DND-41 (cell line): ENCODE measurements at regions not wholly inside any gene's neighbourhood (a gene's known extent, or its start where the extent isn't known, plus 50 kb on each side); places are given as distances from the start of the nearest gene placed in this dataset.

Experiments used
- ATAC-seq: fragments of 200-7000 bp; cut with Tn5 transposase; 3 replicates; pipeline ENCODE4 v1.9.1; 2021; ENCODE audit warnings: low read depth; ENCODE audit not compliant: insufficient read depth
- DNase-seq: peaks from one replicate; pipeline ENCODE4 v3.0.0-alpha.2; 2020
- H2AFZ ChIP-seq: 2 replicates; pipeline ENCODE4 v1.6.0; 2012; ENCODE audit warnings: low read depth, low read length
- H3K27ac ChIP-seq: 2 replicates; pipeline ENCODE4 v1.5.1; 2012; ENCODE audit warnings: low read length, inconsistent platforms
- H3K27me3 ChIP-seq: fragments of 200-600 bp; sonication (generic); 2 replicates; pipeline ENCODE4 v1.6.0; 2012; ENCODE audit warnings: low read length, mild to moderate bottlenecking, inconsistent platforms; ENCODE audit not compliant: insufficient read depth, poor library complexity
- H3K36me3 ChIP-seq: 2 replicates; pipeline ENCODE4 v1.5.1; 2012; ENCODE audit warnings: low read length, inconsistent platforms; ENCODE audit not compliant: insufficient read depth
- H3K4me1 ChIP-seq: 2 replicates; pipeline ENCODE4 v1.5.1; 2012; ENCODE audit warnings: mild to moderate bottlenecking, low read length; ENCODE audit not compliant: insufficient read depth
- H3K4me2 ChIP-seq: 2 replicates; pipeline ENCODE4 v1.6.0; 2012; ENCODE audit warnings: mild to moderate bottlenecking, moderate library complexity, low read length, inconsistent platforms; ENCODE audit not compliant: insufficient read depth
- H3K4me3 ChIP-seq, 2 experiments: fragments of 200-600 bp in 1 of 2; shearing (Covaris generic) in 1 of 2; 2 replicates each; pipeline ENCODE4 v1.5.1; 2012 to 2016; ENCODE audit warnings: inconsistent platforms in 2 of 2, low read length in 2 of 2, mild to moderate bottlenecking in 2 of 2, low read depth in 1 of 2, moderate library complexity in 1 of 2
- H3K79me2 ChIP-seq: 2 replicates; pipeline ENCODE4 v1.6.0; 2012; ENCODE audit warnings: low read length, inconsistent platforms; ENCODE audit not compliant: insufficient read depth
- H3K9ac ChIP-seq: 2 replicates; pipeline ENCODE4 v1.6.0; 2012; ENCODE audit warnings: low read depth, mild to moderate bottlenecking, inconsistent platforms, low read length, moderate library complexity
- H3K9me3 ChIP-seq: 2 replicates; pipeline ENCODE4 v1.5.1; 2012; ENCODE audit warnings: low read length, moderate library complexity, mild to moderate bottlenecking, inconsistent platforms; ENCODE audit not compliant: insufficient read depth, severe bottlenecking
- H4K20me1 ChIP-seq: 2 replicates; pipeline ENCODE4 v1.6.0; 2012; ENCODE audit warnings: low read length; ENCODE audit not compliant: insufficient read depth
- EZH2 ChIP-seq: IDR thresholded peaks from 3 replicates; pipeline ENCODE4 v1.6.1; 2012; ENCODE audit warnings: borderline replicate concordance, low read depth, mild to moderate bottlenecking, moderate library complexity, low read length, inconsistent platforms; ENCODE audit not compliant: severe bottlenecking
- TF ChIP-seq, protein P1 (sequence below): IDR thresholded peaks from 2 replicates; pipeline ENCODE4 v1.5.1; 2012; ENCODE audit warnings: borderline replicate concordance, low read length, moderate library complexity, mild to moderate bottlenecking; ENCODE audit not compliant: poor library complexity, severe bottlenecking; ENCODE audit errors: extremely low read depth

DNA sequence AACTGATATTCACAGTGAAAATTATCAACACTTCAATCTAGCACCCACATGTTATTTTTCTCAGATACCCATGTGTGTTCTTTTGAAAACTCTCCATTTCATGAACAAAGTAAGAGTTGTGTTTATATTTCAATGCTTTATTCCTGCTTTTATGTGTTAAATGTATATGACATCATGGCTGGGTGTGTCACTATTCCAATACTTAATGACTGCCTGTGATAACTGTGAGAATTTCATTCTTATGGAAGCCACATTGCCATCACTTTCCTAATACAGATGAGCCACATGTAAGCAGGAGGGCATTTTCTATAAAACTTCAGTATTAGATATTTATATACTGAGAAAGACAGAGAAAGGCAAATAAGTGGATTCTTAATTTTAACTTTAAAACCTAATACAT, 100.4 kb upstream of the FIGN start:
- Histone ChIP-seq H3K4me3 (no peak overlapping the region), H3K9ac (no peak overlapping the region), H3K36me3 (no peaks in the 10 kb centered on the region), H3K27ac (no peak overlapping the region), H4K20me1 (no peaks in the 10 kb centered on the region), H3K9me3 (no peaks in the 10 kb centered on the region), H3K4me2 (no peak overlapping the region), H2AFZ (no peak overlapping the region), H3K4me1 (no peaks in the 10 kb centered on the region), H3K79me2 (no peaks in the 10 kb centered on the region), H3K27me3 (no peaks in the 10 kb centered on the region)
- ATAC-seq, result no peak
- no peak for DNase-seq
- TF ChIP-seq, protein P1, sequence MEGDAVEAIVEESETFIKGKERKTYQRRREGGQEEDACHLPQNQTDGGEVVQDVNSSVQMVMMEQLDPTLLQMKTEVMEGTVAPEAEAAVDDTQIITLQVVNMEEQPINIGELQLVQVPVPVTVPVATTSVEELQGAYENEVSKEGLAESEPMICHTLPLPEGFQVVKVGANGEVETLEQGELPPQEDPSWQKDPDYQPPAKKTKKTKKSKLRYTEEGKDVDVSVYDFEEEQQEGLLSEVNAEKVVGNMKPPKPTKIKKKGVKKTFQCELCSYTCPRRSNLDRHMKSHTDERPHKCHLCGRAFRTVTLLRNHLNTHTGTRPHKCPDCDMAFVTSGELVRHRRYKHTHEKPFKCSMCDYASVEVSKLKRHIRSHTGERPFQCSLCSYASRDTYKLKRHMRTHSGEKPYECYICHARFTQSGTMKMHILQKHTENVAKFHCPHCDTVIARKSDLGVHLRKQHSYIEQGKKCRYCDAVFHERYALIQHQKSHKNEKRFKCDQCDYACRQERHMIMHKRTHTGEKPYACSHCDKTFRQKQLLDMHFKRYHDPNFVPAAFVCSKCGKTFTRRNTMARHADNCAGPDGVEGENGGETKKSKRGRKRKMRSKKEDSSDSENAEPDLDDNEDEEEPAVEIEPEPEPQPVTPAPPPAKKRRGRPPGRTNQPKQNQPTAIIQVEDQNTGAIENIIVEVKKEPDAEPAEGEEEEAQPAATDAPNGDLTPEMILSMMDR, result no peak
- TF ChIP-seq EZH2, result no peak

DNA sequence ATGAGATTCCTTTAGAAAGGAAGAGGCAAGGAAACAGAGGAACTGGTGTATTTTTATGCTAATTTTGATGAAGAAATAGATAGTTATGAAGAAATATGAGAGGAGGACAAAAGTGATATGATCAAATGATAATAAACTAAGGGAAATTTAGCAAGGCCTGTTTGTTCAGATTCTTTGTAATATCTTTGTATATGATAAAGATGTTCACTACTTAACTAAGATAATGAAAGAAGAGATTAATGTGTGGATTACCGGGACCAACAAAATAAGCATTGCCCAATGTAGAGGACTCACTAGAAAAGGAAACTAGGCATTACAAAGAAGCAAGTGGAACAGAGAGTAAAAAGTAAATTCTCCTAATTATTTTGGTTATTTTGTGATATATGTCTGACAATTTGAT, 99.0 kb upstream of the FIGN start:
- Histone ChIP-seq H4K20me1 (no peaks in the 10 kb centered on the region), H3K79me2 (no peaks in the 10 kb centered on the region), H3K9me3 (no peaks in the 10 kb centered on the region), H3K4me1 (no peaks in the 10 kb centered on the region), H3K27ac (no peak overlapping the region), H3K4me2 (no peak overlapping the region), H3K9ac (no peak overlapping the region), H3K36me3 (no peaks in the 10 kb centered on the region), H3K27me3 (no peaks in the 10 kb centered on the region), H2AFZ (no peak overlapping the region), H3K4me3 (no peak overlapping the region)
- ATAC-seq (no peak), DNase-seq (no peak)
- no peak for TF ChIP-seq EZH2
- TF ChIP-seq, protein P1, result no peak

DNA sequence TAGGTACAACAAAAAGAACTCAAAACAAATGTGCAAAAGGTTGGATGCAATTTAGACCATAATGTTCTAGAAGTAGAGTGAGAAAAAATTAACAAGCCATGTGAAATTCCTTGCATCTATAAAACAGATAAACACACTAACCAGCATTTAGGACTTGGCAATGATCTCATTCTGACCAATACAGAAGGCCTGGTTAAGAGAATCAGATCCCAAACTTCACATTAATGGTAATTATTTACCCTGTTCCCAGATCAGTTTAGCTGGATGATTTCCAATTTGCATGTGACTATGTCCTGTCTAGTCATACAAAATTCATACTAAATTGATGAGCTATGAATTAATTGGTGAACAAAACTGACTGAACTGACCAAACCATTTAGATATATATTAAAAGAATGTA, 98.4 kb upstream of the FIGN start:
- TF ChIP-seq, protein P1, result no peak
- no peak for TF ChIP-seq EZH2
- Histone ChIP-seq H3K36me3 (no peaks in the 10 kb centered on the region), H3K79me2 (no peaks in the 10 kb centered on the region), H3K9me3 (no peaks in the 10 kb centered on the region), H3K27me3 (no peaks in the 10 kb centered on the region), H2AFZ (no peak overlapping the region), H3K27ac (no peak overlapping the region), H3K4me3 (no peak overlapping the region), H3K9ac (no peak overlapping the region), H4K20me1 (no peaks in the 10 kb centered on the region), H3K4me2 (no peak overlapping the region), H3K4me1 (no peaks in the 10 kb centered on the region)
- DNase-seq (no peak), ATAC-seq (no peak)

DNA sequence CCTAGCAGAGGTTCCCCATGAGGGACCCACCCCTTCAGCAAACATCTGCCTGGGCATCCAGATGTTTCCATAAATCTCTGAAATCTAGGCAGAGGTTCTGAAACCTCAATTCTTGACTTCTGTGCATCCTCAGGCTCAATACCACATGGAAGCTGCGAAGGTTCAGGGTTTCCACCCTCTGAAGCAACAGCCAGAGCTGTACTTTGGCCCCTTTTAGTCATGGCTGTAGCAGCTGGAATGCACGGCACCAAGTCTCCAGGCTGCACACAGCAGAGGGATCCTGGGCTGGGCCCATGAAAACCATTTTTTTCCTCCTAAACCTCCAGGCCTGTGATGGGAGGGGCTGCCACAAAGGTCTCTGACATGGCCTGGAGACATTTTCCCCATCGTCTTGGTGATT, 93.0 kb upstream of the FIGN start:
- Histone ChIP-seq H4K20me1 (no peaks in the 10 kb centered on the region), H3K4me3 (no peak overlapping the region), H3K9me3 (no peaks in the 10 kb centered on the region), H3K27me3 (no peaks in the 10 kb centered on the region), H2AFZ (no peak overlapping the region), H3K9ac (no peak overlapping the region), H3K79me2 (no peaks in the 10 kb centered on the region), H3K4me1 (no peaks in the 10 kb centered on the region), H3K4me2 (no peak overlapping the region), H3K36me3 (no peaks in the 10 kb centered on the region), H3K27ac (no peak overlapping the region)
- DNase-seq, result no peak
- no peak for TF ChIP-seq EZH2
- TF ChIP-seq, protein P1, result no peak
- ATAC-seq, result no peak
